ENCODE measurements at regions not wholly inside any gene's neighbourhood (a gene's known extent, or its start where the extent isn't known, plus 50 kb on each side); places are given as distances from the start of the nearest gene placed in this dataset.

DNA sequence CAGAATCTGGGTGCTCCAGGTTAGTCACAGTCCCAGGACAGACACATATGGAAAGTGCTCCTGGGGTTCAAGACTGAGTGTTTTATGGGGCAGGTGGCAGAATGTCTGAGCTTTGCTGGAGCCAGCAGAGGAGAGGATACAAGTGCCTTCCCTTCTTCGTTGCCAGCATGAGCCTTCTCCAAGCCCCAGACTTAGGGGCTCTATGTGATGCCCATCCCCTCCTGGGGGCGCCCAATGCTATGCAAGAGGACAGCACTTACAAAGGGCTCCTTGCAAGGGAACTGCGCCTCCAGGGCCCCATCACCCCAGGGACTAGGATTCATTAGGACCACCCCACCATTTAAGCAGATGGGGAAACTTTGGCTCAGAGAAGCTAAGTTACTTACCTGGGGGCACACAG lies 581.9 kb downstream of the BUD13 start:
- no peak for DNase-seq (ENCODE audit: low read depth in 2 of 2)
- H3K4me2 ChIP-seq (ENCODE audit: extremely low read depth, insufficient read depth, low read length), result no peak overlapping the region
- no peak overlapping the region for H3K4me3 ChIP-seq (replicated peaks in 1 of 4; ENCODE audit: control extremely low read depth in 1 of 4, insufficient read depth in 1 of 4, low read depth in 3 of 4, low read length in 4 of 4)
- no peaks in the 10 kb centered on the region for H3K9me3 ChIP-seq (ENCODE audit: control insufficient read depth, insufficient read depth, low read depth, low read length)
- H4K20me1 ChIP-seq (ENCODE audit: control insufficient read depth, extremely low read depth, insufficient read depth, low read length), result no peaks in the 10 kb centered on the region
- no peak overlapping the region for H3K9ac ChIP-seq (ENCODE audit: insufficient read depth, low read length)
- H3K36me3 ChIP-seq (ENCODE audit: control insufficient read depth, insufficient read depth, low read length), result no peaks in the 10 kb centered on the region
- TF ChIP-seq, protein P1, sequence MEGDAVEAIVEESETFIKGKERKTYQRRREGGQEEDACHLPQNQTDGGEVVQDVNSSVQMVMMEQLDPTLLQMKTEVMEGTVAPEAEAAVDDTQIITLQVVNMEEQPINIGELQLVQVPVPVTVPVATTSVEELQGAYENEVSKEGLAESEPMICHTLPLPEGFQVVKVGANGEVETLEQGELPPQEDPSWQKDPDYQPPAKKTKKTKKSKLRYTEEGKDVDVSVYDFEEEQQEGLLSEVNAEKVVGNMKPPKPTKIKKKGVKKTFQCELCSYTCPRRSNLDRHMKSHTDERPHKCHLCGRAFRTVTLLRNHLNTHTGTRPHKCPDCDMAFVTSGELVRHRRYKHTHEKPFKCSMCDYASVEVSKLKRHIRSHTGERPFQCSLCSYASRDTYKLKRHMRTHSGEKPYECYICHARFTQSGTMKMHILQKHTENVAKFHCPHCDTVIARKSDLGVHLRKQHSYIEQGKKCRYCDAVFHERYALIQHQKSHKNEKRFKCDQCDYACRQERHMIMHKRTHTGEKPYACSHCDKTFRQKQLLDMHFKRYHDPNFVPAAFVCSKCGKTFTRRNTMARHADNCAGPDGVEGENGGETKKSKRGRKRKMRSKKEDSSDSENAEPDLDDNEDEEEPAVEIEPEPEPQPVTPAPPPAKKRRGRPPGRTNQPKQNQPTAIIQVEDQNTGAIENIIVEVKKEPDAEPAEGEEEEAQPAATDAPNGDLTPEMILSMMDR (conservative IDR thresholded peaks at IDR 0.05 in 1 of 2, IDR thresholded peaks at IDR 0.05 in 1 of 2; ENCODE audit: low read depth in 1 of 2, low read length in 2 of 2), result no peak
- TF ChIP-seq EZH2 (IDR thresholded peaks at IDR 0.05; ENCODE audit: low read length, missing control alignments), result no peak
- no peak overlapping the region for H2AFZ ChIP-seq (ENCODE audit: low read length)
- no peaks in the 10 kb centered on the region for H3K79me2 ChIP-seq (ENCODE audit: control insufficient read depth, insufficient read depth, low read length)
- no peaks in the 10 kb centered on the region for H3K4me1 ChIP-seq (ENCODE audit: control insufficient read depth, extremely low read depth, insufficient read depth, low read length)
- H3K27me3 ChIP-seq (ENCODE audit: control insufficient read depth, insufficient read depth, low read length), result no peaks in the 10 kb centered on the region
- H3K27ac ChIP-seq (ENCODE audit: insufficient read depth, low read length), result no peak overlapping the region

DNA sequence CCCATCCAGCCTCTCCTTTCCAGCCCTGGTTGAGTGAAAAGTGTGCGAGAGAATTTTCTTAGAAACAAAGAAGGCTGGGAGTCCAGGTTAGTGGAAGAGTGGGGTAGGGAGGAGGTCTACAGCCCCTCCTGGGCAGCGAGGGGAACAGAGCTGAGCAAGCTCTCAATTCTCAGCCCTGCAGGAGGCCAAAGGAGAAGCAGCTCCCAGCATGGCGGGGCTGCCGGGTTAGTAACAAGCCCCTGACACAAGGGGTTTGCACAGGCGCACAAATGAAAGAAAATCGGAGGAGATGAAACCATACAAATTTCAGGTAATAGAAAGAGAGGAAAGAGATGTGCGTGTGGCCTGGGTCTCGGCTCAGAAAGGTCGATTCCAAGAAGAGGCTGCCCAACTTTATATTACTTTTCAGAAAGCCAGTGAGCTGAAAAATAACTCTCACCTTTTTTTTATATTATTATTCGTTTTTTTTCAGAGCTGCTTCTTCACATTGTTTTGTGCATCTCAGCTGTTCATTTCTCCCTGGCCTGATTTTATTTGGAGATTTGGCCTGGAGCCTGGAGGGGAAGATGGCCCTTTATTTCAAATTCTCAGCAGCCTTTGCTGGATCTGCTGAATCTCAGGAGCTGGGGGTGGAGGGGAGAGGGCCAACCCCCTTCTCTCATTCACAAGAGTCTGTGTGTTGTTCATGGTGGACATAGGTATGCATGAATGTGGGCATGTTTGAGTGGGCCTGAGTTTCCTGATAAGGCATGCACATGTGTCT lies 583.2 kb downstream of the BUD13 start:
- Histone ChIP-seq H3K27me3 (ENCODE audit: control insufficient read depth, insufficient read depth, low read length) (no peaks in the 10 kb centered on the region), H4K20me1 (ENCODE audit: control insufficient read depth, extremely low read depth, insufficient read depth, low read length) (no peaks in the 10 kb centered on the region), H3K79me2 (ENCODE audit: control insufficient read depth, insufficient read depth, low read length) (no peaks in the 10 kb centered on the region), H3K9me3 (ENCODE audit: control insufficient read depth, insufficient read depth, low read depth, low read length) (no peaks in the 10 kb centered on the region), H3K9ac (ENCODE audit: insufficient read depth, low read length) (no peak overlapping the region), H3K27ac (ENCODE audit: insufficient read depth, low read length) (no peak overlapping the region), H3K36me3 (ENCODE audit: control insufficient read depth, insufficient read depth, low read length) (no peaks in the 10 kb centered on the region), H3K4me2 (ENCODE audit: extremely low read depth, insufficient read depth, low read length) (no peak overlapping the region), H3K4me3 (replicated peaks in 1 of 4; ENCODE audit: control extremely low read depth in 1 of 4, insufficient read depth in 1 of 4, low read depth in 3 of 4, low read length in 4 of 4) (no peak overlapping the region), H3K4me1 (ENCODE audit: control insufficient read depth, extremely low read depth, insufficient read depth, low read length) (no peaks in the 10 kb centered on the region), H2AFZ (ENCODE audit: low read length) (no peak overlapping the region)
- no peak for DNase-seq (ENCODE audit: low read depth in 2 of 2)
- TF ChIP-seq, protein P1 (conservative IDR thresholded peaks at IDR 0.05 in 1 of 2, IDR thresholded peaks at IDR 0.05 in 1 of 2; ENCODE audit: low read depth in 1 of 2, low read length in 2 of 2), result no peak
- TF ChIP-seq EZH2 (IDR thresholded peaks at IDR 0.05; ENCODE audit: low read length, missing control alignments), result no peak

DNA sequence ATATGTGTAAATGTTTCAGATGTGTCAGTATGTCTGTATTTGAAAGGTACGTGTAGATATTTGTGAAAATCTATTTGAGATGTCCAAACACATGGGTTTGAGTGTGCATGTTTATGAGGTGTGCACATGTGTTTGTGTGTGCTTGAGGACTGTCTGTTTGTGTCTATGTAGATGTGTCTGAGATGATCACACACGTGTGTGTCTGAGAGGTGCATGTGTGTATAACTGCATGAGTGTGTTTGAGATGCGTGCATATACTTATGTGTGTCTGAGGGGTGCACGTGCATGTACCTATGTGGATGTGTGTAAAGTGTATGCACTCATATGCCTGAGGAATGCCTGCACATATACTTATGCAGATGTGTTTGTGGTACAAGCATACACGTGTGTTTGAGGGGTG lies 584.4 kb downstream of the BUD13 start:
- Histone ChIP-seq H3K79me2 (ENCODE audit: control insufficient read depth, insufficient read depth, low read length) (no peaks in the 10 kb centered on the region), H3K27ac (ENCODE audit: insufficient read depth, low read length) (no peak overlapping the region), H3K4me1 (ENCODE audit: control insufficient read depth, extremely low read depth, insufficient read depth, low read length) (no peaks in the 10 kb centered on the region), H2AFZ (ENCODE audit: low read length) (no peak overlapping the region), H3K9ac (ENCODE audit: insufficient read depth, low read length) (no peak overlapping the region), H3K27me3 (ENCODE audit: control insufficient read depth, insufficient read depth, low read length) (no peaks in the 10 kb centered on the region), H3K9me3 (ENCODE audit: control insufficient read depth, insufficient read depth, low read depth, low read length) (no peaks in the 10 kb centered on the region), H4K20me1 (ENCODE audit: control insufficient read depth, extremely low read depth, insufficient read depth, low read length) (no peaks in the 10 kb centered on the region), H3K4me2 (ENCODE audit: extremely low read depth, insufficient read depth, low read length) (no peak overlapping the region), H3K4me3 (replicated peaks in 1 of 4; ENCODE audit: control extremely low read depth in 1 of 4, insufficient read depth in 1 of 4, low read depth in 3 of 4, low read length in 4 of 4) (no peak overlapping the region), H3K36me3 (ENCODE audit: control insufficient read depth, insufficient read depth, low read length) (no peaks in the 10 kb centered on the region)
- TF ChIP-seq, protein P1 (conservative IDR thresholded peaks at IDR 0.05 in 1 of 2, IDR thresholded peaks at IDR 0.05 in 1 of 2; ENCODE audit: low read depth in 1 of 2, low read length in 2 of 2), result no peak
- no peak for TF ChIP-seq EZH2 (IDR thresholded peaks at IDR 0.05; ENCODE audit: low read length, missing control alignments)
- no peak for DNase-seq (ENCODE audit: low read depth in 2 of 2)
